Neural cell (in vitro differentiated cells): ENCODE measurements at regions not wholly inside any gene's neighbourhood (a gene's known extent, or its start where the extent isn't known, plus 50 kb on each side); places are given as distances from the start of the nearest gene placed in this dataset.

Experiments
- CTCF ChIP-seq: fragments of 450-650 bp; IDR thresholded peaks from 2 replicates; pipeline ENCODE4 v1.5.1; 2014; ENCODE audit warnings: antibody characterized with exemption, mild to moderate bottlenecking, moderate library complexity; ENCODE audit not compliant: poor library complexity, severe bottlenecking
- EP300 ChIP-seq: fragments of 450-650 bp; conservative IDR thresholded peaks from 2 replicates; pipeline ENCODE4 v1.6.1; 2014; ENCODE audit warnings: antibody characterized with exemption, mild to moderate bottlenecking, moderate library complexity; ENCODE audit not compliant: poor library complexity, severe bottlenecking
- EZH2 ChIP-seq: fragments of 200-600, 300-800 bp; shearing (Covaris generic), sonication (generic); IDR thresholded peaks from 2 replicates; pipeline ENCODE4 v1.6.1; 2014; ENCODE audit warnings: antibody characterized with exemption, low read length, borderline replicate concordance, mild to moderate bottlenecking; ENCODE audit not compliant: insufficient read depth, poor library complexity, severe bottlenecking
- SMC3 ChIP-seq: fragments of 450-650 bp; conservative IDR thresholded peaks from 2 replicates; pipeline ENCODE4 v1.6.1; 2014; ENCODE audit warnings: antibody characterized with exemption, mild to moderate bottlenecking, moderate library complexity; ENCODE audit not compliant: poor library complexity

GRCh38 chr5:3330442-3330841 lies 265.2 kb upstream of the IRX1 start:
- TF ChIP-seq CTCF (no peak), EZH2 (no peak), SMC3 (no peak), EP300 (no peak)
